Progenitor cell of endocrine pancreas (in vitro differentiated cells): ENCODE measurements at regions not wholly inside any gene's neighbourhood (a gene's known extent, or its start where the extent isn't known, plus 50 kb on each side); places are given as distances from the start of the nearest gene placed in this dataset.

Experiments
- DNase-seq: peaks from one replicate; pipeline ENCODE4 v3.0.0; 2021; ENCODE audit warnings: low spot score; ENCODE audit not compliant: unreplicated experiment
- H3K27ac Mint-ChIP-seq: 2 replicates; pipeline ENCODE4 v1.8.0; 2021; ENCODE audit warnings: mild to moderate bottlenecking, moderate library complexity, mixed read lengths
- H3K27me3 Mint-ChIP-seq: 2 replicates; pipeline ENCODE4 v1.8.0; 2021; ENCODE audit warnings: mixed read lengths
- H3K36me3 Mint-ChIP-seq: 2 replicates; pipeline ENCODE4 v1.8.0; 2022; ENCODE audit warnings: mixed read lengths; ENCODE audit not compliant: insufficient read depth
- H3K4me1 Mint-ChIP-seq: 2 replicates; pipeline ENCODE4 v1.8.0; 2021; ENCODE audit warnings: low read depth, mixed read lengths
- H3K4me3 Mint-ChIP-seq: 2 replicates; pipeline ENCODE4 v1.8.0; 2021; ENCODE audit warnings: low read depth, mild to moderate bottlenecking, moderate library complexity, mixed read lengths
- H3K9me3 Mint-ChIP-seq: 2 replicates; pipeline ENCODE4 v1.8.0; 2021; ENCODE audit warnings: low read depth, mixed read lengths
- TF ChIP-seq, protein P1 (sequence below): fragments of 200-600 bp; sonication (generic); IDR thresholded peaks from one replicate; pipeline ENCODE4 v1.5.0; 2021; ENCODE audit warnings: antibody characterized with exemption, mild to moderate bottlenecking; ENCODE audit not compliant: unreplicated experiment

DNA sequence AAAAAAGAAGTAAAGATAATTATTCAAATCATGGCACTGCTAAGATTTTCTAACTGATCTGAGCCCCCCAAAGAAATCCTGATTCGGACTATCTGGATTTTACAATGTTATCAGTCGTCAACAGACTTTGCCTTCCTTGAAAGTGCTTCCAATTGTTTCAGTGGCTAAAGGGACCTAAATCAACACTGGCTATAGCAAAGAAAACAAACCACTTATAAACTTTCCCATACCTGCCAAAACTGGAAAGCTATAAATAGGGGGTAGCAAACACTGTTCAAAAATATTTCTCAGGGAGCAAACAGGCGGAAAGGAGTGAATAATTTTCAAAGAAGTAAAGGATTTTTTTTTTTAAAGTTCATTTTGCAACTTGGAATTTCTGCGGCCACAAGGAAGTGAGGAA lies 105.6 kb upstream of the LIFR start:
- no peak for DNase-seq
- no peak overlapping the region for H3K4me3 Mint-ChIP-seq
- H3K4me1 Mint-ChIP-seq, result peaks cover 30% of the 10 kb centered on the region
- TF ChIP-seq, protein P1, sequence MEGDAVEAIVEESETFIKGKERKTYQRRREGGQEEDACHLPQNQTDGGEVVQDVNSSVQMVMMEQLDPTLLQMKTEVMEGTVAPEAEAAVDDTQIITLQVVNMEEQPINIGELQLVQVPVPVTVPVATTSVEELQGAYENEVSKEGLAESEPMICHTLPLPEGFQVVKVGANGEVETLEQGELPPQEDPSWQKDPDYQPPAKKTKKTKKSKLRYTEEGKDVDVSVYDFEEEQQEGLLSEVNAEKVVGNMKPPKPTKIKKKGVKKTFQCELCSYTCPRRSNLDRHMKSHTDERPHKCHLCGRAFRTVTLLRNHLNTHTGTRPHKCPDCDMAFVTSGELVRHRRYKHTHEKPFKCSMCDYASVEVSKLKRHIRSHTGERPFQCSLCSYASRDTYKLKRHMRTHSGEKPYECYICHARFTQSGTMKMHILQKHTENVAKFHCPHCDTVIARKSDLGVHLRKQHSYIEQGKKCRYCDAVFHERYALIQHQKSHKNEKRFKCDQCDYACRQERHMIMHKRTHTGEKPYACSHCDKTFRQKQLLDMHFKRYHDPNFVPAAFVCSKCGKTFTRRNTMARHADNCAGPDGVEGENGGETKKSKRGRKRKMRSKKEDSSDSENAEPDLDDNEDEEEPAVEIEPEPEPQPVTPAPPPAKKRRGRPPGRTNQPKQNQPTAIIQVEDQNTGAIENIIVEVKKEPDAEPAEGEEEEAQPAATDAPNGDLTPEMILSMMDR, result no peak
- H3K27ac Mint-ChIP-seq, result no peak overlapping the region
- H3K36me3 Mint-ChIP-seq, result no peaks in the 10 kb centered on the region
- H3K27me3 Mint-ChIP-seq, result no peaks in the 10 kb centered on the region
- H3K9me3 Mint-ChIP-seq, result no peaks in the 10 kb centered on the region

DNA sequence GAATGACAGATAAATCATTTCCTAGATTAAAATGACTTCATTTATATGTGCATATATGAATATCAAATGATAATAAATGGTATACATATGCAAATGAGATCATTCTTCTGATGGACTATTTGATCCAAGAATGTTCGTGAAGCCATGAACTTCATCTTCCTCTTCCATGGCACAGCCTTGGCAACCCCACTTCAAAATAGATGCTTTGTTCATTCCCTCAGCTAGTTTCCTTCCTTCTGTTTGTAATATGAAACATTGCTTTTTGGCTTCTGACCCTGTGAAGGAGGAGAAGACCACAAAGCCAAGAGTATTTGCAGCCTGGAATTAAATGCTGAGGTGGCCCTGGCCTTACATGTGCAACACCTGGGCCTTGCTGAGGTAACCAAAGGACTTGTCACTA lies 106.8 kb upstream of the LIFR start:
- no peak for DNase-seq
- H3K4me3 Mint-ChIP-seq, result no peak overlapping the region
- peaks cover 41% of the 10 kb centered on the region for H3K4me1 Mint-ChIP-seq
- H3K36me3 Mint-ChIP-seq, result no peaks in the 10 kb centered on the region
- TF ChIP-seq, protein P1, result no peak
- H3K9me3 Mint-ChIP-seq, result no peaks in the 10 kb centered on the region
- no peak overlapping the region for H3K27ac Mint-ChIP-seq
- no peaks in the 10 kb centered on the region for H3K27me3 Mint-ChIP-seq

DNA sequence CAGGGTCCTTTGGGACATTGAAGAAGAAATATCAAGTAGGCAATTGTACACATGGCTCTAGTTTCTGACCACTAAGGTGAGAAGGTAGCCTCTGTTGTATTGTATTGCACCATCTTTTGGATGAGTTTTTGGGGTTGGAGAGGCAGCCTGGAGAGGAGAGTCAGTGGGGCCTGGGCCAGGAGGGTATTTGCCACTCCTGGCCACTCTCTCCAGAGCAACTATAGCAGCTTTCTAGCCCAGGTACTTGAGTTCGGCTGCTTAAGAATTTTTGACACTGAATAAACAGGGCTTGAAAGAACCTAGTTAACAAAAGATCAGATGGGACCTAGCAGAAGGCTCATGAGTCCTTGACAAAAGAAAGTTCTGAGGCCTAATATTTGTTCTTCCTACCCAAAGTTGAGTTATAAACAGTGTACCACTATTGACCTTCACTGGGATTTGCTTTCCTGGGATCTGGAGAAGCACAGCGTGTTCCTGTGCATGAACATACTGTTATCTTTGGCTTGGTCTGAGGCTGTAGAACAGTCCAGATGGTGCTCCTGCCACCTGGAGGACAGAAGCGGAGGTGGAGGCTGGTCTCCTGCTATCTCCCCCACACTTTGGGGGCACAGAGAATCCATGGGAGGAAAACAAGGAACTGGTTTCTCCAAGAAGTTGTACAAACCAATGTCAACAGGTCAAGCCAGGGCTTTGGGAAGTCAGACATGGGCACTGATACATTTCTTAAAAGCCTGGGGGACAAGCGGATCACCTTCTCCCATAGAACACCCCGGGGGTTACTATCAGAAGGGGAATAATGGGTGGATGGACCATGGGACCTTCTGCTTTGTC lies 110.4 kb upstream of the LIFR start:
- H3K36me3 Mint-ChIP-seq, result no peaks in the 10 kb centered on the region
- H3K27me3 Mint-ChIP-seq, result no peaks in the 10 kb centered on the region
- H3K4me1 Mint-ChIP-seq, result peaks cover 39% of the 10 kb centered on the region
- TF ChIP-seq, protein P1, result peak; percentile 56
- no peak overlapping the region for H3K4me3 Mint-ChIP-seq
- peak overlapping the region; percentile 90 for H3K27ac Mint-ChIP-seq
- DNase-seq, result peak; percentile 12
- H3K9me3 Mint-ChIP-seq, result no peaks in the 10 kb centered on the region

DNA sequence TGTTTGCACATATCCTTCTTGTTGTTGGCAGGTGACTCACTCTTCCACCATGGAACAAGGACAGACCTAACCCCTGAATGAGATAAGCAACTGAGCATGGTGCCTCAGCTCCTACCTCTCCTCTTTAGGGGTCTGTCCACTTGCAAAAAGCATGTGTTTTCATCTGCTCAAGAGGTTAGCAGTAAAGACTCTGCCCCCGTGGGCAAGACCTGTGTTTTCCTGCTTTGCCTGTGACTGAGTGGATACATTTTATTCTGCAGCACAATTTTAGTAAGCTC lies 111.0 kb upstream of the LIFR start:
- DNase-seq, result no peak
- no peak overlapping the region for H3K27ac Mint-ChIP-seq

DNA sequence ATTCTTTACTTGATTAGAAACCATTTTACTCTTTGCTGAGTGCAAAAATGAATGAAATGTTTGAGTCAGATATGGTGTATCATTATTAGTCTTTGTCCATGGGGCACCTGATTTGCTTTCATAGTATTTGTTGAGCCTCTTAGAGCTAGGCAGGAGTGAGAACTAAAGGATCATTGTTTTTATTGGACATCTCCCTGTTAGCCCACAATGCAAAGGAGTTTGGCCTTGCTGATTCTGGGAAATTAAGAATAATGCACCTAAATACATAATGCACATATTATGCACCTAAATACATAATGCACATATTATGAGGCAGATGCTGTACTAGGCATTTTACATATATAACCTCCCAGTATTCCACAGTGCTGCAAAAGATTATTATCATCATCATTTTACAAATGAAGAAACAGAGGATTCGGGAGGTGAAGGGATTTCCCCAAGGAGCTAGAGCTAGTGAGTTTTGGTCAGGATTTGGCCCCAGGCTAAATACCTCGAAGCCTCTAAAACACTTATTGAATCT lies 113.0 kb upstream of the LIFR start:
- no peaks in the 10 kb centered on the region for H3K9me3 Mint-ChIP-seq
- TF ChIP-seq, protein P1, result no peak
- H3K4me1 Mint-ChIP-seq, result peaks cover 38% of the 10 kb centered on the region

More for the DNA sequence above, 111.0 kb upstream of the LIFR start:
- Mint-ChIP-seq H3K27me3 (no peaks in the 10 kb centered on the region), H3K4me3 (no peak overlapping the region), H3K9me3 (no peaks in the 10 kb centered on the region), H3K36me3 (no peaks in the 10 kb centered on the region), H3K4me1 (peaks cover 38% of the 10 kb centered on the region)
- TF ChIP-seq, protein P1, result no peak

More for the DNA sequence above, 113.0 kb upstream of the LIFR start:
- DNase-seq, result no peak
- Mint-ChIP-seq H3K4me3 (no peak overlapping the region), H3K36me3 (no peaks in the 10 kb centered on the region), H3K27me3 (no peaks in the 10 kb centered on the region), H3K27ac (no peak overlapping the region)
